MCF 10A (cell line): ENCODE measurements at regions not wholly inside any gene's neighbourhood (a gene's known extent, or its start where the extent isn't known, plus 50 kb on each side); places are given as distances from the start of the nearest gene placed in this dataset.
A peak's percentile ranks its signal among the peaks of the same experiment; 100 is the strongest.

ENCODE experiments used
- BruUV-seq: library from RNA; stranded (reverse); fragments of 400-500 nt; replicated peaks from 2 replicates; lab custom pipeline; 2021; lab: Mats Ljungman, UMichigan
- CTCF ChIA-PET: fragments of 300-600 bp; sonication (Branson Sonifier 250); formaldehyde crosslinking; extraction: SDS; loops from one replicate; lab custom pipeline; 2021; ENCODE audit warnings: antibody characterized with exemption, inconsistent platforms; lab: Yijun Ruan, JAX
- POLR2A ChIA-PET: fragments of 300-600, 350-650 bp; sonication (Branson Sonifier 250); formaldehyde crosslinking; extraction: SDS; loops from one replicate; lab custom pipeline; 2020; ENCODE audit warnings: antibody characterized with exemption, inconsistent platforms; lab: Yijun Ruan, JAX
- DNase-seq: peaks from one replicate; pipeline ENCODE4 v3.0.0-alpha.2; 2018; ENCODE audit not compliant: unreplicated experiment
- H3K27ac Mint-ChIP-seq: one replicate; pipeline ENCODE4 v1.8.0; 2022; ENCODE audit warnings: mild to moderate bottlenecking, low read depth, mixed read lengths; ENCODE audit not compliant: unreplicated experiment
- H3K27me3 Mint-ChIP-seq: one replicate; pipeline ENCODE4 v1.8.0; 2022; ENCODE audit warnings: mixed read lengths; ENCODE audit not compliant: insufficient read depth, unreplicated experiment
- H3K36me3 Mint-ChIP-seq: one replicate; pipeline ENCODE4 v1.8.0; 2022; ENCODE audit warnings: mild to moderate bottlenecking, moderate library complexity, mixed read lengths; ENCODE audit not compliant: insufficient read depth, unreplicated experiment
- H3K4me1 Mint-ChIP-seq: one replicate; pipeline ENCODE4 v1.8.0; 2022; ENCODE audit warnings: mixed read lengths; ENCODE audit not compliant: insufficient read depth, unreplicated experiment
- H3K4me3 Mint-ChIP-seq: one replicate; pipeline ENCODE4 v1.8.0; 2022; ENCODE audit warnings: mild to moderate bottlenecking, moderate library complexity, mixed read lengths; ENCODE audit not compliant: unreplicated experiment
- H3K9me3 Mint-ChIP-seq: one replicate; pipeline ENCODE4 v1.8.0; 2022; ENCODE audit warnings: mixed read lengths; ENCODE audit not compliant: unreplicated experiment
- CTCF ChIP-seq: fragments of 200-600 bp; IDR thresholded peaks from one replicate; pipeline ENCODE4 v1.8.0; 2022; ENCODE audit warnings: antibody characterized with exemption, mild to moderate bottlenecking; ENCODE audit not compliant: unreplicated experiment
- intact Hi-C: fragments of 100-400 bp; cut with micrococcal nuclease; formaldehyde crosslinking; loops from 2 replicates; pipeline ENCODE4 v1.14.1; 2022

GRCh38 chr5:124000538-124000937, 488.6 kb downstream of the CSNK1G3 start:
- Mint-ChIP-seq H3K9me3 (no peaks in the 10 kb centered on the region), H3K36me3 (no peaks in the 10 kb centered on the region), H3K27ac (no peak overlapping the region), H3K27me3 (no peaks in the 10 kb centered on the region), H3K4me1 (peaks cover 17% of the 10 kb centered on the region), H3K4me3 (no peak overlapping the region)
- ChIA-PET CTCF (interaction anchor here (0.9 kb wide), 2 partner anchors 22 to 33 kb away, joined by 3 to 5 read pairs; no protein-coding TSS in a partner anchor), POLR2A (no interaction called here)
- intact Hi-C loops: no loop called here
- no peak for TF ChIP-seq CTCF
- DNase-seq: peak; percentile 8
- no TSS peak for BruUV-seq

- Mint-ChIP-seq H3K4me3 (peak overlapping the region; percentile 24), H3K27ac (peak overlapping the region; percentile 13), H3K27me3 (no peaks in the 10 kb centered on the region), H3K36me3 (no peaks in the 10 kb centered on the region), H3K9me3 (no peaks in the 10 kb centered on the region), H3K4me1 (peaks cover 23% of the 10 kb centered on the region)
- ChIA-PET POLR2A (interaction anchor here (0.6 to 2.2 kb wide), 4 partner anchors 14 to 89 kb away, joined by 3 to 4 read pairs (median 4); no protein-coding TSS in a partner anchor), CTCF (interaction anchor here (0.6 to 1.2 kb wide), 2 partner anchors 12 to 327 kb away, joined by 3 read pairs; no protein-coding TSS in a partner anchor)
- BruUV-seq: no TSS peak
- DNase-seq: peak; percentile 82
- intact Hi-C loops: no loop called here
- no peak for TF ChIP-seq CTCF
Measured at GRCh38 chr5:123997462-123998215, 485.7 kb downstream of the CSNK1G3 start.

GRCh38 chr5:123997064-123997461, 485.1 kb downstream of the CSNK1G3 start:
- no peak for DNase-seq
- TF ChIP-seq CTCF: no peak
- BruUV-seq: no TSS peak
- intact Hi-C loops: no loop called here
- Mint-ChIP-seq H3K4me3 (no peak overlapping the region), H3K4me1 (peaks cover 23% of the 10 kb centered on the region), H3K9me3 (no peaks in the 10 kb centered on the region), H3K36me3 (no peaks in the 10 kb centered on the region), H3K27ac (no peak overlapping the region), H3K27me3 (no peaks in the 10 kb centered on the region)
- ChIA-PET POLR2A (interaction anchor here (0.7 to 2.2 kb wide), 2 partner anchors 14 to 90 kb away, joined by 3 to 4 read pairs; no protein-coding TSS in a partner anchor), CTCF (no interaction called here)

GRCh38 chr5:123992641-123993040, 480.7 kb downstream of the CSNK1G3 start:
- BruUV-seq: no TSS peak
- Mint-ChIP-seq H3K27me3 (no peaks in the 10 kb centered on the region), H3K9me3 (no peaks in the 10 kb centered on the region), H3K4me1 (peaks cover 16% of the 10 kb centered on the region), H3K27ac (no peak overlapping the region), H3K4me3 (no peak overlapping the region), H3K36me3 (no peaks in the 10 kb centered on the region)
- CTCF ChIA-PET: no interaction called here
- intact Hi-C loops: no loop called here
- TF ChIP-seq CTCF: no peak
- POLR2A ChIA-PET: no interaction called here
- DNase-seq: no peak
